Upper lobe of left lung (tissue), 6 donors: ENCODE measurements at regions not wholly inside any gene's neighbourhood (a gene's known extent, or its start where the extent isn't known, plus 50 kb on each side); places are given as distances from the start of the nearest gene placed in this dataset.
A peak's percentile ranks its signal among the peaks of the same experiment; 100 is the strongest.

Source experiments
- ATAC-seq, 2 donors: fragments of 200-7000 bp; cut with Tn5 transposase; one replicate each; pipeline ENCODE4 v1.9.1; 2022; ENCODE audit warnings: mild to moderate bottlenecking in 2 of 2, moderate library complexity in 2 of 2; ENCODE audit not compliant: low FRiP score in 2 of 2
- DNase-seq, 2 donors: peaks; one replicate each; pipeline ENCODE4 v3.0.0-alpha.2; 2019 to 2020
- H3K27ac ChIP-seq, 4 donors: fragments of 200-600 bp; sonication (generic); one replicate each; pipeline ENCODE4 v1.5.1; 2016 to 2019
- H3K27me3 ChIP-seq, 4 donors: fragments of 200-600 bp; sonication (generic); one replicate each; pipeline ENCODE4 v1.5.1; 2017 to 2019
- H3K36me3 ChIP-seq, 4 donors: fragments of 200-600 bp; sonication (generic); one replicate each; pipeline ENCODE4 v1.5.1; 2016 to 2019
- H3K4me1 ChIP-seq, 4 donors: fragments of 200-600 bp; sonication (generic); one replicate each; pipeline ENCODE4 v1.5.1; 2018 to 2019
- H3K4me3 ChIP-seq, 4 donors: fragments of 200-600 bp; sonication (generic); one replicate each; pipeline ENCODE4 v1.5.1; 2017 to 2019; ENCODE audit warnings: mild to moderate bottlenecking in 2 of 4, moderate library complexity in 1 of 4
- H3K9me3 ChIP-seq, 4 donors: fragments of 200-600 bp; sonication (generic); one replicate each; pipeline ENCODE4 v1.5.1; 2018 to 2019
- EP300 ChIP-seq, 4 donors: sonication (generic); formaldehyde crosslinking; IDR thresholded peaks; one replicate each; pipeline ENCODE4 v1.5.1; 2017; ENCODE audit warnings: antibody characterized with exemption in 4 of 4, control low read depth in 2 of 4
- POLR2A ChIP-seq, 4 donors: fragments of 450-650 bp; IDR thresholded peaks; one replicate each; pipeline ENCODE4 v1.5.1; 2016 to 2017; ENCODE audit warnings: antibody characterized with exemption in 4 of 4, mild to moderate bottlenecking in 2 of 4
- POLR2AphosphoS5 ChIP-seq, 2 donors: sonication (generic); formaldehyde crosslinking; IDR thresholded peaks; one replicate each; pipeline ENCODE4 v1.5.1; 2017; ENCODE audit warnings: antibody characterized with exemption in 2 of 2
- WGBS, 2 donors: methylation state at CpG; one replicate each; pipeline ENCODE4 v1.1.5; 2017 to 2018; 5-methylcytosine and 5-hydroxymethylcytosine counted together
- TF ChIP-seq, protein P1 (sequence below), 6 experiments: fragments of 450-650 bp in 4 of 6; fragments of 200-600 bp in 2 of 6; sonication (generic) in 2 of 6; IDR thresholded peaks; one replicate each; pipeline ENCODE4 v1.5.1; 2016 to 2019; ENCODE audit warnings: antibody characterized with exemption in 6 of 6
- donor health status: DM: no; HTN: no; CAD: no; lungs with moderate emphysema.
- donor health status: DM: no; HTN: yes; CAD: no; lungs with severe emphysema.

DNA sequence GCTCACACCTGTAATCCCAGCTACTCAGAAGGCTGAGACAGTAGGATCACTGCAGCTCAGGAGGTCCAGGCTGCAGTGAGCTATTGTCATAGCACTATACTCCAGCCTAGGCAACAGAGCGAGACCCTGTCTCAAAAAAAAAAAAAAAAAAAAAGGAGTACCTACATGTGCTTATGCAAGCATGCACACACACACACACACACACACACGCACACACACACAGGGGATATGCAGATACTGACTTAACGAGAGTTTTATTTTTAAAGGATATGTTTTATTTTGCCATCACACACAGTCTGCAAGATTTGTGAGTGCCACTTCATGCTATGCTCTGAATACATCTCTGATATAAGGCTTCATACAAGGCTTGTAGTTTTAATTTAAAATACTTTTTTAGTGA lies 479.3 kb downstream of the NEBL start:
- DNase-seq (no peak), ATAC-seq (no peak)
- Histone ChIP-seq H3K9me3 (peaks cover 0 to 3% (median 0%) of the 10 kb centered on the region in 4 donors), H3K4me3 (no peak overlapping the region), H3K27me3 (no peaks in the 10 kb centered on the region), H3K36me3 (no peaks in the 10 kb centered on the region), H3K4me1 (no peaks in the 10 kb centered on the region), H3K27ac (no peak overlapping the region)
- TF ChIP-seq EP300 (IDR thresholded peaks at IDR 0.05) (no peak), POLR2A (IDR thresholded peaks at IDR 0.05) (no peak)
- TF ChIP-seq, protein P1, sequence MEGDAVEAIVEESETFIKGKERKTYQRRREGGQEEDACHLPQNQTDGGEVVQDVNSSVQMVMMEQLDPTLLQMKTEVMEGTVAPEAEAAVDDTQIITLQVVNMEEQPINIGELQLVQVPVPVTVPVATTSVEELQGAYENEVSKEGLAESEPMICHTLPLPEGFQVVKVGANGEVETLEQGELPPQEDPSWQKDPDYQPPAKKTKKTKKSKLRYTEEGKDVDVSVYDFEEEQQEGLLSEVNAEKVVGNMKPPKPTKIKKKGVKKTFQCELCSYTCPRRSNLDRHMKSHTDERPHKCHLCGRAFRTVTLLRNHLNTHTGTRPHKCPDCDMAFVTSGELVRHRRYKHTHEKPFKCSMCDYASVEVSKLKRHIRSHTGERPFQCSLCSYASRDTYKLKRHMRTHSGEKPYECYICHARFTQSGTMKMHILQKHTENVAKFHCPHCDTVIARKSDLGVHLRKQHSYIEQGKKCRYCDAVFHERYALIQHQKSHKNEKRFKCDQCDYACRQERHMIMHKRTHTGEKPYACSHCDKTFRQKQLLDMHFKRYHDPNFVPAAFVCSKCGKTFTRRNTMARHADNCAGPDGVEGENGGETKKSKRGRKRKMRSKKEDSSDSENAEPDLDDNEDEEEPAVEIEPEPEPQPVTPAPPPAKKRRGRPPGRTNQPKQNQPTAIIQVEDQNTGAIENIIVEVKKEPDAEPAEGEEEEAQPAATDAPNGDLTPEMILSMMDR (IDR thresholded peaks at IDR 0.05) = no peak
- WGBS, 2 donors = 68 to 74% methylated on average over 3 of the region's 3 CpGs

DNA sequence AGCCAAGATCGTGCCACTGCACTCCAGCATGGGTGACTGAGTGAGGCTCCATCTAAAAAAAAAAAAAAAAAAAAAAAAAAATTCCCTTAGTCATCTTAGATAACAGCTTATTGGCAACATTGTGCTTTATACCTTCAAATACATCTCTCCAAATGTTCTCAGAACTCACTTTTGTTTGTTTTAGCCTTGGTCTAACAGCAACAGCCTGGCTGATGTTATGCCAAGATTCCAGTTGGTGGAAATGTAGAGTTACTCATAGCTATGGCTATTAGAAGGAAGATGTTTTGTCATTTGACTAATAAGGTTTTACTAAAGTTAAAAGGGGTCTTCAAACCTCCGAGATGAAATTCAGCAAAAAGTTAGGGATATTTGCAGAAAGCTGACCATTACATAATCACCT lies 481.4 kb downstream of the NEBL start:
- Histone ChIP-seq H3K4me3 (no peak overlapping the region), H3K27ac (no peak overlapping the region), H3K27me3 (no peaks in the 10 kb centered on the region), H3K9me3 (peaks cover 0 to 3% (median 0%) of the 10 kb centered on the region in 4 donors), H3K4me1 (no peaks in the 10 kb centered on the region), H3K36me3 (no peaks in the 10 kb centered on the region)
- no peak for TF ChIP-seq EP300 (IDR thresholded peaks at IDR 0.05)
- no peak for TF ChIP-seq POLR2AphosphoS5 (IDR thresholded peaks at IDR 0.05)
- TF ChIP-seq POLR2A (IDR thresholded peaks at IDR 0.05) = no peak
- TF ChIP-seq, protein P1 (IDR thresholded peaks at IDR 0.05) = no peak
- 69 to 86% methylated on average over 2 of the region's 2 CpGs for WGBS, 2 donors
- ATAC-seq (no peak), DNase-seq (no peak)

DNA sequence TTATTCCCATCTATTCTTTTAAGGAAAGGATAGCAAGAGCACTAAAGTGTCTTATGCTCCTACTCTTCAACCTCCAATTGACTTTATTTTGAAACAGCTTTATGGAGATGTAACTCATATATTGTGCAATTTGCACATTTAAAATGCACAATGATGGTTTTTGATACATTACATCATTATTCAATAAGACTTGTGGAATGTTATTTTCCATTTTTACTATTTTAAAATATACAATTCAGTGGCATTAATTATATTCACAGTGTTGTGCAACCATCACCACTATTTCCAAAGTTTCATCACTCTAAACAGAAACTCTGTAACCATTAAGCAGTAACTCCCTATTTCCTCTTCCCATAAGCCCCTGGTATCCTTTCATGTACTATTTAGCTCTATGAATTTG lies 489.8 kb downstream of the NEBL start:
- Histone ChIP-seq H3K4me1 (no peaks in the 10 kb centered on the region), H3K27ac (no peak overlapping the region), H3K4me3 (no peak overlapping the region), H3K36me3 (no peaks in the 10 kb centered on the region), H3K27me3 (no peaks in the 10 kb centered on the region), H3K9me3 (no peaks in the 10 kb centered on the region)
- TF ChIP-seq POLR2A (IDR thresholded peaks at IDR 0.05) = no peak
- TF ChIP-seq EP300 (IDR thresholded peaks at IDR 0.05) = no peak
- TF ChIP-seq, protein P1 (IDR thresholded peaks at IDR 0.05) = no peak
- TF ChIP-seq POLR2AphosphoS5 (IDR thresholded peaks at IDR 0.05) = no peak
- DNase-seq (no peak), ATAC-seq (no peak)

DNA sequence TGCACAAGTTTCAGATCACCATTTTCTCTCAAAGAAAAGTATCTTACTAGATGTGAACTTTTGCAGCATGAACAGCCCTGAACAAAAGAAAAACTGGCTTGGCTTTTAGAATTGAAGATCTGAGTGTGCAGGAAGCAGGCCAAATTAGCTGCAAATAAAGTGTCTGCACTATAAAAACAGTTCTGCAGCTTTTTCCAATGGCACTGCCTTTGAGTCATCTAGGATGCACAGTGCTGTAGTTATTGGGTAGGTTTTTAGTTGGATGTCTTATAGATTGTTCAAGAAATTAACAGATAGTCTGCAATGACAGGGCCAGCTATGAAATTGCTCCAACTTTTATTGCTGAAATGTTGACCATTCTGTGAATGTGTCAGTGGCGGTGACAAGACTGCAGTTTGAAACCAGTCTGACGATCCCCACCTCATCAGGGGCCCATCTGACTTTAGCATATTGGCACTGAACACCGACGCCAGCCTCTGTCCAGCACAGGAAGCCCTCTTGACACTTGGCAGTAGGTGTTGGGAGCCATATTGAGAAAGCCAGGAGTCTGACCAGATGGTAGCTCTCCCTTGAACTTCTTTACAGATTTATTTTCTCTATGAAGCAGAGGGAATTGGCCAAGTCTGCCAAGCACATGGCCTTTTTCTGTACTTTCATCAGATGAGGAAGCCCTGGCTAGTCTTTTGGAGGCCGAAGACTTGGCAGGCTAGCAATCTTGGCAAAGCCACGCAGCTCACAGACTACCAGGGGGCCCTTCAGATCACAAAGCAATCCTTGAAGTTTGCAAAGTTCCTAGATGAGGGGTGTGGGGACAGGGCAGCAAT lies 490.6 kb downstream of the NEBL start:
- Histone ChIP-seq H3K27ac (no peak overlapping the region), H3K4me1 (no peaks in the 10 kb centered on the region), H3K27me3 (no peaks in the 10 kb centered on the region), H3K36me3 (no peaks in the 10 kb centered on the region), H3K9me3 (no peaks in the 10 kb centered on the region), H3K4me3 (no peak overlapping the region)
- TF ChIP-seq, protein P1 (IDR thresholded peaks at IDR 0.05) = no peak
- peak in 1 of 2 donors; percentile 34 for TF ChIP-seq POLR2AphosphoS5 (IDR thresholded peaks at IDR 0.05)
- ATAC-seq (peak; percentile 34 to 65), DNase-seq (no peak)
- 65 to 77% methylated on average over 3 to 6 of the region's 6 CpGs for WGBS, 2 donors

DNA sequence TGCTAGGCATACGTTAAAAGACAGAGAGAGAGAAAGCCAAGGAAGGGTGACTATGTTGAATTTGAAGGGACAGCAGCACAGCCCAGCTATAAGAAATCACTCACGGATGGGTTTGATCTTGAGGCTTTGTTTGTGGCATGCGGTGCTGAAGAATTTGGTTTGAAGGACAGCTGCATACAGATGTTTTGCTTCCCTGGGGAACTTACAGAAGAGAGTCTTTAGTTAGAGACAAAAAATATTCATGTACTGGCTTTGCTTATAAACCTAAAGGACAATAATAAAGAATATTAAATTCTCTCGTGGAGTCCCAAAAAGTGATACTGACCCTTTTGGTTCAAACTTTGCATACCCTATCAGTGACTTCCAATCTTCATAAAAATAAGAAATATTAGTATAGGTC lies 491.4 kb downstream of the NEBL start:
- no peak for ATAC-seq
- Histone ChIP-seq H3K4me3 (no peak overlapping the region), H3K36me3 (no peaks in the 10 kb centered on the region), H3K27ac (no peak overlapping the region), H3K27me3 (no peaks in the 10 kb centered on the region), H3K9me3 (no peaks in the 10 kb centered on the region), H3K4me1 (no peaks in the 10 kb centered on the region)
- 62 to 66% methylated on average over 4 of the region's 4 CpGs for WGBS, 2 donors
- TF ChIP-seq EP300 (IDR thresholded peaks at IDR 0.05) (no peak), POLR2A (IDR thresholded peaks at IDR 0.05) (no peak), POLR2AphosphoS5 (IDR thresholded peaks at IDR 0.05) (no peak)
- TF ChIP-seq, protein P1 (IDR thresholded peaks at IDR 0.05) = no peak
- no peak for DNase-seq
